HepG2 (cell line): ENCODE measurements at regions not wholly inside any gene's neighbourhood (a gene's known extent, or its start where the extent isn't known, plus 50 kb on each side); places are given as distances from the start of the nearest gene placed in this dataset.

Experiments used
- BRD4 ChIP-seq: sonication (generic); formaldehyde crosslinking; IDR thresholded peaks from 2 replicates; pipeline ENCODE4 v1.4.0; 2020; ENCODE audit warnings: missing genetic modification reagents
- CREM ChIP-seq, 2 experiments: sonication (generic) in 1 of 2; formaldehyde crosslinking in 1 of 2; IDR thresholded peaks; 2 replicates each; pipeline versions ENCODE4 v1.4.0 to v1.6.1; 2016 to 2020; ENCODE audit warnings: antibody characterized with exemption in 1 of 2, mild to moderate bottlenecking in 1 of 2, missing genetic modification reagents in 1 of 2
- FOXK2 ChIP-seq: fragments of 450-650 bp; IDR thresholded peaks from 2 replicates; pipeline ENCODE4 v1.6.1; 2016
- NPAS2 ChIP-seq: sonication (generic); formaldehyde crosslinking; IDR thresholded peaks from 2 replicates; pipeline ENCODE4 v1.8.0; 2022; ENCODE audit warnings: mild to moderate bottlenecking, missing genetic modification reagents, borderline replicate concordance
- RFX3 ChIP-seq: IDR thresholded peaks from 2 replicates; pipeline ENCODE4 v1.6.1; 2016; ENCODE audit warnings: missing biosample characterization, missing genetic modification reagents
- TF ChIP-seq, protein P1 (sequence below): sonication (generic); formaldehyde crosslinking; IDR thresholded peaks from 2 replicates; pipeline ENCODE4 v1.5.0; 2020; ENCODE audit warnings: mild to moderate bottlenecking, missing genetic modification reagents, moderate library complexity
- TF ChIP-seq, protein P2 (sequence below): conservative IDR thresholded peaks from 2 replicates; pipeline ENCODE4 v1.6.1; 2018; ENCODE audit warnings: missing genetic modification reagents
- TF ChIP-seq, protein P3 (sequence below), 2 experiments: sonication (generic) in 1 of 2; formaldehyde crosslinking in 1 of 2; IDR thresholded peaks; 2 replicates each; pipeline versions ENCODE4 v1.5.1 to v1.6.1; 2011 to 2020; ENCODE audit warnings: borderline replicate concordance in 1 of 2, low read depth in 1 of 2, low read length in 1 of 2, mild to moderate bottlenecking in 1 of 2, missing genetic modification reagents in 1 of 2, moderate library complexity in 1 of 2

DNA sequence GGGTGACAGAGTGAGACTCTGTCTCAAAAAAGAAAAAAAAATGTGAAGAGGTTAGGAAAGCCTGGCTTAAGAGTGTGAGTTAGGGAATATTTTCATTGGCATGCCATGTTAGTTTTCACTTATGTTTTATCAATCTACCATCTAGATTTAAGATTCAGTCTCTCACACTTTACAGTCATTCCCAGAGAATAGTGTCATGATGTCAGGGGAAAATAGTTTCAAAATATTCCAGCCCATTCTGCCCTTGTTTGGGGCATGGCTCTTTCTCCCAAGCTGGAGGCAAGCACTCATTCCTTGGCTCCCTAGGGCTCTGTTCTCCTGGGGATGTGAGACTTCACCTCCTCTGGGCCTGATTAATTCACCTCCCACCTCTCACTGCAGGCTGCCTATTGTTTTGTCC lies 331.5 kb downstream of the CXCL12 start:
- TF ChIP-seq BRD4 = no peak
- TF ChIP-seq, protein P1, sequence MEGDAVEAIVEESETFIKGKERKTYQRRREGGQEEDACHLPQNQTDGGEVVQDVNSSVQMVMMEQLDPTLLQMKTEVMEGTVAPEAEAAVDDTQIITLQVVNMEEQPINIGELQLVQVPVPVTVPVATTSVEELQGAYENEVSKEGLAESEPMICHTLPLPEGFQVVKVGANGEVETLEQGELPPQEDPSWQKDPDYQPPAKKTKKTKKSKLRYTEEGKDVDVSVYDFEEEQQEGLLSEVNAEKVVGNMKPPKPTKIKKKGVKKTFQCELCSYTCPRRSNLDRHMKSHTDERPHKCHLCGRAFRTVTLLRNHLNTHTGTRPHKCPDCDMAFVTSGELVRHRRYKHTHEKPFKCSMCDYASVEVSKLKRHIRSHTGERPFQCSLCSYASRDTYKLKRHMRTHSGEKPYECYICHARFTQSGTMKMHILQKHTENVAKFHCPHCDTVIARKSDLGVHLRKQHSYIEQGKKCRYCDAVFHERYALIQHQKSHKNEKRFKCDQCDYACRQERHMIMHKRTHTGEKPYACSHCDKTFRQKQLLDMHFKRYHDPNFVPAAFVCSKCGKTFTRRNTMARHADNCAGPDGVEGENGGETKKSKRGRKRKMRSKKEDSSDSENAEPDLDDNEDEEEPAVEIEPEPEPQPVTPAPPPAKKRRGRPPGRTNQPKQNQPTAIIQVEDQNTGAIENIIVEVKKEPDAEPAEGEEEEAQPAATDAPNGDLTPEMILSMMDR (CRISPR knock-in tag) = no peak
- TF ChIP-seq NPAS2 = no peak
- no peak for TF ChIP-seq CREM (IDR thresholded peaks at IDR 0.05)
- no peak for TF ChIP-seq CREM (CRISPR knock-in tag; IDR thresholded peaks at IDR 0.05)
- TF ChIP-seq, protein P2, sequence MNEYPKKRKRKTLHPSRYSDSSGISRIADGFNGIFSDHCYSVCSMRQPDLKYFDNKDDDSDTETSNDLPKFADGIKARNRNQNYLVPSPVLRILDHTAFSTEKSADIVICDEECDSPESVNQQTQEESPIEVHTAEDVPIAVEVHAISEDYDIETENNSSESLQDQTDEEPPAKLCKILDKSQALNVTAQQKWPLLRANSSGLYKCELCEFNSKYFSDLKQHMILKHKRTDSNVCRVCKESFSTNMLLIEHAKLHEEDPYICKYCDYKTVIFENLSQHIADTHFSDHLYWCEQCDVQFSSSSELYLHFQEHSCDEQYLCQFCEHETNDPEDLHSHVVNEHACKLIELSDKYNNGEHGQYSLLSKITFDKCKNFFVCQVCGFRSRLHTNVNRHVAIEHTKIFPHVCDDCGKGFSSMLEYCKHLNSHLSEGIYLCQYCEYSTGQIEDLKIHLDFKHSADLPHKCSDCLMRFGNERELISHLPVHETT (CRISPR knock-in tag) = no peak
- TF ChIP-seq FOXK2 = no peak
- TF ChIP-seq, protein P3, sequence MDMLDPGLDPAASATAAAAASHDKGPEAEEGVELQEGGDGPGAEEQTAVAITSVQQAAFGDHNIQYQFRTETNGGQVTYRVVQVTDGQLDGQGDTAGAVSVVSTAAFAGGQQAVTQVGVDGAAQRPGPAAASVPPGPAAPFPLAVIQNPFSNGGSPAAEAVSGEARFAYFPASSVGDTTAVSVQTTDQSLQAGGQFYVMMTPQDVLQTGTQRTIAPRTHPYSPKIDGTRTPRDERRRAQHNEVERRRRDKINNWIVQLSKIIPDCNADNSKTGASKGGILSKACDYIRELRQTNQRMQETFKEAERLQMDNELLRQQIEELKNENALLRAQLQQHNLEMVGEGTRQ (IDR thresholded peaks at IDR 0.05; ENCODE audit: low read depth, low read length) = no peak
- TF ChIP-seq, protein P3 (CRISPR knock-in tag; IDR thresholded peaks at IDR 0.05; ENCODE audit: borderline replicate concordance) = no peak
- no peak for TF ChIP-seq RFX3
